KOPT-K1 (cell line): ENCODE measurements at regions not wholly inside any gene's neighbourhood (a gene's known extent, or its start where the extent isn't known, plus 50 kb on each side); places are given as distances from the start of the nearest gene placed in this dataset.
A peak's percentile ranks its signal among the peaks of the same experiment; 100 is the strongest.

ENCODE experiments used
- H3K27ac ChIP-seq: fragments of 200-600 bp; sonication (generic); 2 replicates; pipeline ENCODE4 v1.5.1; 2016; ENCODE audit warnings: antibody characterized with exemption, mild to moderate bottlenecking, low read depth, low read length; ENCODE audit not compliant: poor library complexity, severe bottlenecking
- H3K36me3 ChIP-seq: fragments of 200-600 bp; sonication (generic); 2 replicates; pipeline ENCODE4 v1.5.1; 2017; ENCODE audit warnings: antibody characterized with exemption, mild to moderate bottlenecking, low read length, moderate library complexity; ENCODE audit not compliant: insufficient read depth
- H3K9me3 ChIP-seq: fragments of 200-600 bp; sonication (generic); 2 replicates; pipeline ENCODE4 v1.5.1; 2017; ENCODE audit warnings: antibody characterized with exemption, low read length, mild to moderate bottlenecking; ENCODE audit not compliant: insufficient read depth, poor library complexity, severe bottlenecking

DNA sequence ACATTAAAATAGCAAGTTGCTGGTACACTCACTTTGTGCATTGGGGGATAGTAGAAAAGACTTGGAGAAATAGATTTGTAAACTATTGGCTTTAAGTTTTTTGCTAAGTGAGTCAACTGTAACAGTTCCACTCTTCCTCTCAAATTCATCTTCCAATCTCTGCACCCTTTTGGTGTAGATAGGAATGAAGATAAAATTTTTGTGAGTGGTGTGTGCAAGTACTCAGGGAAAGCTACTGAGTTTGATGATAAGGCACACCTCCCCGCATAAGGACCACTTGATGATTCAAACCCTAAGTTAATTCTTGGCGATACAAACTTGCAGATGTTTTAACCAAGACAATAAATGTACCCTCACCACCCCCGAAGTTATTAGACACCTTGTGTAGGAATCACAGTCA lies 168.3 kb upstream of the SLITRK1 start:
- Histone ChIP-seq H3K9me3 (no peaks in the 10 kb centered on the region), H3K27ac (no peak overlapping the region)

DNA sequence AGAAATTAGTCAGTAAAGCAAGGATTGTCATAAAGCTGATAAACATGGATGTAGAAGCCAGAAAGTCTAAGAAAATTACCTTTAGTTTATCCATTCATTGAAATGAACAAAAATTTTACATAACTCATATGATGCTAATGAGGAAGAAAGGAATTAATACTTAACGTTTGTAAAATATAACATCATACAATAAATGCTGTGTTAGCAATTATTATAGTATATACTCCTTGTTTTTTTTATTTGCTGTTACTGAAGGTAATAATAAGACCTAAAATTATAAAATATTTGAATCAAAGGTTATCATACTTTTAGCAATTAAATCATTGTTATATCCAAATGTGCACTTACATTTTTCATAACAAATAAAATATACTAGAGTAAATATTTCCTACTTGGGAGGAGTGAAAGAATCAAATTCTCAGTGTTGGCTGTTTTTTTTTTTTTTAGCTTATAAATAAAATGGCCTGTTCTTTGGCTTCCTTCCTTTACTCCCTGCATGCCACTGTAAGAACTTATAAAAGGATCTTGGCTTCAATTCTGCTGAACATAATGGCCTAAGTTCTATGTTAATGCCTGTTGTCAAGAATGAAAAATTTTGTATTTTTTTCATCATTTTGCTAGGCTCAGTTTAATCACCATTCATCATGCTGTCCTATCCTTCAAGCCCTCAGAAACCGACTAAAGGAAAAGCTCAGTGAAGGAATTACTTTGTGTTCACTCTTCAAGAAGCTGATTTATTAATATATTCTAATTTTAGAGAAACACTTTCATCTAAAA lies 167.4 kb upstream of the SLITRK1 start:
- no peaks in the 10 kb centered on the region for H3K9me3 ChIP-seq
- H3K36me3 ChIP-seq: no peaks in the 10 kb centered on the region
- no peak overlapping the region for H3K27ac ChIP-seq

More for the DNA sequence above, 168.3 kb upstream of the SLITRK1 start:
- no peaks in the 10 kb centered on the region for H3K36me3 ChIP-seq

DNA sequence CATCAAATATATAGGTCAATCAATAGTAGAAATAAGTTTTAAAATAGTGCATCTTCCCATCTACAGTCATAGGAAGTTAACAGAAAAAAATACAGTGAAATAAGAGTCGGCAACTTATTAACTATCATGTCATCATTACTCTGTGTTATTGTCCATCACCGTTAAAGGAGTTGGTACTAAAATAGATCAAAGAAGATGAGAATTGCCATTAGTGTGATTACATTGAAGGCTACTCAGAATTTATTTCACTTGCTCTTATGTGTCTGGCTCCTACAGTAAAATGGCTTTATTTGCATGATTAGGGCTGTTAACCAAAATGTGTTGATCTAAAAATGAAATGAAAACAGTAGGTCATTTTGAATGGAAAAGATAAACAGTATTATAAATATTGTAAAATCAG lies 162.5 kb upstream of the SLITRK1 start:
- no peak overlapping the region for H3K27ac ChIP-seq

DNA sequence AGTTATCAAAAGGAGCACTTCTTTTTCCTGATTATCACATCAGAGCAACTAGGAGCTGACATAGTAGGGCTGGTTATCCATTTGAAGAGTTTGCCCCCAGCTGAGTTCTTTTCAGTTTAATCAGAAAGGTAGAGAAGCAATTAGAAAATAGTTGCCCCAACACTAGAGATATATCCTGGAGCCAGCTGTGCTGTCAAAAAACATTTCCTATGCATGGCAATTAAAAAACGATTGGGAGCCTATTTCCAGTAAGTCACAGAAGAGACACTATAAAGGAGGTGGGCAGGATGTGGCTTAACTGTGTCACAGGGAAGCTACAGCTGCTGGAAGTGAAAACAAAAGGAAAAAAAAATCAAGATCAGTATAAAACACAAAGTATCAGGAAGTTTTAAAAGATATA lies 155.7 kb upstream of the SLITRK1 start:
- Histone ChIP-seq H3K9me3 (no peaks in the 10 kb centered on the region), H3K36me3 (no peaks in the 10 kb centered on the region), H3K27ac (peak overlapping the region; percentile 53)

More for the DNA sequence above, 162.5 kb upstream of the SLITRK1 start:
- Histone ChIP-seq H3K36me3 (no peaks in the 10 kb centered on the region), H3K9me3 (no peaks in the 10 kb centered on the region)

DNA sequence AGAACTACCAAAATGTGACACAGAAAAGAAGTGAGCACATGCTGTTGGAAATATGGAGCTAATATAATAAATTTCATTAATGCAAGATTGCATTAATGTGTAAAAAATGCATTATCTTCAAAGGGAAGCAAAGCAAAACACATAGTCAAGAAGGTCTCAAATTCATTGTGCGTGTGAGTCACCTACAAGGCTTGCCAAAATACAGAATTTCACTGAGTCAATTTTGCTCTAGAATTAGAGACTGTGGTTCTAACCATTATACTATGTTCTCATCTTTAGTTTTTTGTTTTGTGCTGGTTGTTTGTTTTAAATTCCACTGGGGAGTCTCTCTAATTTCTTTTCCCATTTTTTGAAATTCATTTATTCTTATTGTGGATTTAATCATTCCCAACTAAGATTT lies 149.8 kb upstream of the SLITRK1 start:
- H3K36me3 ChIP-seq: no peaks in the 10 kb centered on the region

DNA sequence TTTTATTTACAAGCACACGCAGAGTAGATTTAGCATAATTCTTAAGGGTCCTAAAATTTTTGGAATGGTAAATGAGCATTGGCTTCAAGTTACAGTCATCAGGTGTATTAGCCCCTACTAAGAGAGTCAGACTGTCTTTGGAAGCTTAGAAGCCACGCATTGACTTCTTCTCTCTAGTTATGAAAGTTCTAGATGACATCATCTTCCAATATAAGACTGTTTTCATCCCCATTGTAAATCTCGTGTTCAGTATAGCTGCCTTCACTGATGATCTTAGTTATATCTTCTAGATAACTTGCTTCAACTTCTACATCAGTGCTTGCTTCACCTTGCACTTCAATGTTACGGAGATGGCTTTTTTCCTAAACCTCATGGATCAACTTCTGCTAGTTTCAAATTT lies 148.8 kb upstream of the SLITRK1 start:
- H3K9me3 ChIP-seq: no peaks in the 10 kb centered on the region

More for the DNA sequence above, 149.8 kb upstream of the SLITRK1 start:
- no peaks in the 10 kb centered on the region for H3K9me3 ChIP-seq
- H3K27ac ChIP-seq: no peak overlapping the region

DNA sequence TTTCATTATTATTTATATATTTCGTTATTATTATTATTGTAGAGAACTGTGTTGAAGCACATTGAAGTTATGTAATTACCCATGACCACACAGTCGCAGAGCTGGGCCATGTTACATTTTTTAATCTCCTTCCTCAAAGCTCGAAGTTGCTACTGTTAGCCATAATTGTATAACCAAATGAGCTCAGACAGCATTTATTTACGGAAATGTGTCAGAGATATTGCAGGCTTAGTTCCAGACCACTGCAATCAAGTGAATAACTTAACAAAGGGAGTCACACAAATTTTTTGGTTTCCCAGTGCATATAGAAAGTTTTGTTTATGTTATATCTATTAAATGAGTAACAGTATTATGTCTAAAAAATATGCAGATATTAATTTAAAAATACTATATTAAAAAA lies 147.1 kb upstream of the SLITRK1 start:
- H3K27ac ChIP-seq: no peak overlapping the region
- no peaks in the 10 kb centered on the region for H3K36me3 ChIP-seq
- no peaks in the 10 kb centered on the region for H3K9me3 ChIP-seq

More for the DNA sequence above, 148.8 kb upstream of the SLITRK1 start:
- Histone ChIP-seq H3K36me3 (no peaks in the 10 kb centered on the region), H3K27ac (no peak overlapping the region)

DNA sequence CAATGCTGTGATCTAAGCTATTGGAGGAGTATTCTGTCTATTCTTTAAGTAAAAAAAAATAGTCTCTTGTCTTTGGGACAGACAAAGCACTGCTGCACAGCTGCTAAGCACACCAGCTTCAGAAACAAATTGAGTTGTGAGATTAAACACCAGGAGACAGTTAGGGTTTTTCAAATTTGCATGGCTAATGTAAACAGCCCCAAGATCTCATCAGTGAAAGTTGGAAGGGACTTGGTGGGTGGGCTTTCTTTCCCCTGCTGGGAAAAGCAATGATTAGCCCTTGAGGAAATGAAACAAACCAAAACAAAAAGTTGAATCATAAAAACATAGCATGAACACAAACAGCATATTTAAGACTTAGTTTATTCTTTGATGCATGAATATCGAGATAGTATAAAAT lies 143.6 kb upstream of the SLITRK1 start:
- Histone ChIP-seq H3K27ac (no peak overlapping the region), H3K9me3 (no peaks in the 10 kb centered on the region)

DNA sequence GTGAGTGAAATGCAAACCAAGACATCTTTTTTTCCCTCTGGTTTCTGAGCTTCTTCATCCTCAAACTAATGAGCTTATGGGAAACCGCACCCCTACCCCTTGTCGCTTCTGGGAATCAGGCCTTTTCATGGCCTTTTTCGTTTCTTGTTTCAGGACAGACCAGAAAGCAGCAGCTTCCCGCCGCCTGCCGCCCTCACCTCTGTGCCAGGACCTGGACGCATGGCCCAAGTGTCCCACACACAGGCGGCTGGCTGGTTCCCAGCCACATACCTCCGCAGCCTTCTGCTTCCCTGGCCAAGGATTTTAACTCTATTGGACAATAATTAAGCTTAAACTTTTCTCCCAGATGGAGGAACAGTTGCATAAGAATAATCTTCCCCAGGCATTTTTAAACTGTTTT lies 114.1 kb upstream of the SLITRK1 start:
- Histone ChIP-seq H3K9me3 (no peaks in the 10 kb centered on the region), H3K36me3 (no peaks in the 10 kb centered on the region), H3K27ac (no peak overlapping the region)

More for the DNA sequence above, 143.6 kb upstream of the SLITRK1 start:
- H3K36me3 ChIP-seq: no peaks in the 10 kb centered on the region

DNA sequence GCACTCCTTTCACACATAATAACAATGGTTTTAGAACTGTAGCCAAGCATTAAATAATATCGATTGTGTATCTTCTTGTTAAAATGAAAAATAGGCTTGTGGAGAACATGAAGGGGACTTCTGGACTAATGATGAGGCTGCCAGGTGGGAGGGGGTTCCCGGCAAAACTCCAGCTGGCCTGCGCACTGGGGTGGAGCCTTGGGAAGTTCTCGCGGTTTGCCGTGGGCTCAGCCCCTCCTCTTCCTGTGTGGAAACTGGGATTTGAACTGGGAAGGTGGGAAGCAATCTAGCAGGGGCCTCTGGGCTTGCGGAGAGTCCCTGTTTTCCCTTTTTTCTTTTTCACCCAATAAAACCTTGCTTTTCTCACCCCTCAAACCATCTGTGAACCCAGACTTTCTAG lies 113.7 kb upstream of the SLITRK1 start:
- no peaks in the 10 kb centered on the region for H3K36me3 ChIP-seq
- H3K27ac ChIP-seq: no peak overlapping the region
- H3K9me3 ChIP-seq: no peaks in the 10 kb centered on the region

DNA sequence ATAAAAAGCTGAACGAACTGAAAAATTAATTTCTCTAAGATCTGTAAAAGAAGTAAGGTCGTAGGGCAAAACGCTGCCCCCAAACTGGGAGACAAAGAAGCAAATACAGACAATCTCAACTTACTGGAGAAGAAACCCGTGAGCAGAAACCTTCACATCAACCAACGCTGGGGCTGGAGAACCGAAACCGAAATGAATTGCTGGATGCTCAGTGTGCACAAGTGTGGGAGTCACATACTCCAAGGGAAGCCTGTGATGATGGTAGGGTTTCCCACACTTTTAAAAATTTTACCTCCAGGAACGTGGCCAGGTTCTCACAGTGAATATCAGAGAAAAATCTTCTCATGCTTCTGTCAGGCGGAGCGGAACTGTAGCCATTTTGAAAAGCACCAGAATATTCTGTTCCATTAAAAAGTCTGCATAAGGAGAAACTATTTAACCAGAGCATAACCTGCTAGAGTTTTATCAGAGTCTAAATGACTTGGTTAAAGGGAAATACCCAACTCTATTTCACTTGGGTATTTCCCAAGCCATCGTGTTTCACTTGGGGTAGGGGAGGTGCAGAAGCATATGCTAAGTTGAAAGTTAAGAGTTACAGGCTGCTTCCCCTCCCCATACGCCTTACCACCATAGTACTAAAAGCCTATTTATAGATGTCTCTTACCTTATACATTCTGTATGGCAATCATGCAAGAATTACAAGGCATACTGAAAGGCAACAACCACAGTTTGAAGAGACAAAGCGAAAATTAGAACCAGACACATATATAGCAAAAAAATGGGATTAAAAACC lies 110.5 kb upstream of the SLITRK1 start:
- no peak overlapping the region for H3K27ac ChIP-seq
- no peaks in the 10 kb centered on the region for H3K36me3 ChIP-seq
- no peaks in the 10 kb centered on the region for H3K9me3 ChIP-seq

DNA sequence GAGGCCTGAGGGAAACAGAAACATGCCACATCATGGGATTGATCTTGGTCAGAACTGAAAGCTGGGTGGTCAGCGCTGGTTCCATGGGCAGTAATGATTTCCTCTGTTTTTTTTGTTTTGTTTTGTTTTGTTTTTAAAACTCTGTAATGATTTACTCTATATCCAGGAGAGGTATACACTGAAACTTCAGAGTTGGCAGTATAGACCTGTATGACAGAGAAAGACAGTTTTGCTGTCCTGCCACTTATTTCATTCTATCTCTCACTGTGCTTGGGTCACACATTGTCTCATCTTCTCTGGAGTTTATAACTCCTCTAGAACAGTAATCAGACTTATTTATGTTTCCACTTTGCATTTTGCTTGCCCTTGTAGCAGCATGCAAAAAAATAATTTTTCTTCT lies 105.1 kb upstream of the SLITRK1 start:
- Histone ChIP-seq H3K36me3 (no peaks in the 10 kb centered on the region), H3K27ac (no peak overlapping the region), H3K9me3 (no peaks in the 10 kb centered on the region)

DNA sequence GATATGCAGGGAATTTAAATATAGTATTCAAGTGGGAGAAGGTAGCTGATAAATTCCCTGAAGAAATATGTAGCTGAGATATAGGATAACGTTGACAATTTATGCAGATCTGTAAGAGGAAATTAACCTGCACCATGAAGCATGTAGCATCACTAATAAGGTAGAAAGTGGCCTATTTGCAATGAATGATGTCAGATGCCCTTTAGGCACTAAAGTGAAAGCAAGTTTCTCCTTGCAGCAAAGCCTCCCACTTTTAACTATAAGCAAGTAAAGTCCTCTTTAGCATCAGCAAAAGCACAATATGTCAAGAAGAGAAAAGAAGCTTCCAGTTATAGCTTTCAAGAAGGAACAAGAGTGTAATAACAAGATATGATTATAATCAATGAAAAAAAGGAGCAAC lies 102.5 kb upstream of the SLITRK1 start:
- H3K9me3 ChIP-seq: no peaks in the 10 kb centered on the region
- H3K36me3 ChIP-seq: no peaks in the 10 kb centered on the region

DNA sequence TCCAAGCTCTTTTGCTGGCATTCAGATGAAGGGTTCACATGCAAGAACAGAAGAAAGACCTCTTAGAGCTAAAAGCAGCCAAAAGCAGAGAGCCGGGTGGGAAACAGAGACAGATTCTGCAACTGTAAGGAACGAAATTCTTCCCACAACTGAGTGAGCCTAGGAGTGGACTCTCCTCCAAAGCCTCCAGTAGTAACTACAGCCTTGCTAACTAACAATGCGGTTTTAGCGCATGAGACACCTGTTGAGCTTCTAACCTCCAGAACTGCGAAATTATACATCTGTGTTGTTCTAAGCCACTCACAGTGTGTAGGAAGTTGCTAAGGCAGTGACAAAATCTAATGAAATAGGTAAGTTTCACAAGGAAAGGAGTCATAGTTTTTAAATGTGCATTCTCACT lies 98.1 kb upstream of the SLITRK1 start:
- no peaks in the 10 kb centered on the region for H3K9me3 ChIP-seq
- no peak overlapping the region for H3K27ac ChIP-seq
- H3K36me3 ChIP-seq: no peaks in the 10 kb centered on the region

More for the DNA sequence above, 102.5 kb upstream of the SLITRK1 start:
- no peak overlapping the region for H3K27ac ChIP-seq

DNA sequence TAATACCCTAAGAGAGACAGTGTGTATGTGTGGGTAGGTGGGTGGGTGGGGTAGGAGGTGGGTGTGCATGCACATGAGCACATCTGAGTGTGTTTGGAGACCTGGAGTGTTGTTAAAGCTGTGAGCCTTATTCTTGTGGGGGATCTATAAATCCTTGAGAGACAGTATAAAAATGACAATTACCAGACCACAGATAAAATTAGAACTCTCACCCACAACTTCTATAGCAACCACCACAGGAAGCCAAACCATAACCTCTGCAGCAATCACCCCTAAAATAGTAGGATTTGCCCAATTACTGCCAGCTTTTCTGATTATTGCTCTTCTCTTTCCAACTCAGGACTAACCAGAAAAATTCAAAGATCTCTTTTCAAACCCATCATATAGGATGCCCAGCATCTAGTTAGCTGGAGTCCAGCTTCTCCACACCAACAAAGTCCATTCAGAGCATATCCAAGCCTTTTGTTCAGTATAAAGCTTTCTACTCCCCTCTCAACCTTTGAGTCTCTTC lies 93.4 kb upstream of the SLITRK1 start:
- H3K9me3 ChIP-seq: no peaks in the 10 kb centered on the region
- H3K27ac ChIP-seq: no peak overlapping the region
- no peaks in the 10 kb centered on the region for H3K36me3 ChIP-seq
